GM18499 (cell line): ENCODE measurements at regions not wholly inside any gene's neighbourhood (a gene's known extent, or its start where the extent isn't known, plus 50 kb on each side); places are given as distances from the start of the nearest gene placed in this dataset.
"Not testable (repeated sequence)": the region's sequence is repeated elsewhere in the genome, so short reads cannot be mapped to it uniquely, and the experiment has no call there.

Experiments used
- ATAC-seq: cut with Tn5 transposase; IDR thresholded peaks from one replicate; pipeline ENCODE4 v1.9.1; 2021; ENCODE audit warnings: moderate number of reproducible peaks; ENCODE audit not compliant: insufficient read depth, unreplicated experiment

DNA sequence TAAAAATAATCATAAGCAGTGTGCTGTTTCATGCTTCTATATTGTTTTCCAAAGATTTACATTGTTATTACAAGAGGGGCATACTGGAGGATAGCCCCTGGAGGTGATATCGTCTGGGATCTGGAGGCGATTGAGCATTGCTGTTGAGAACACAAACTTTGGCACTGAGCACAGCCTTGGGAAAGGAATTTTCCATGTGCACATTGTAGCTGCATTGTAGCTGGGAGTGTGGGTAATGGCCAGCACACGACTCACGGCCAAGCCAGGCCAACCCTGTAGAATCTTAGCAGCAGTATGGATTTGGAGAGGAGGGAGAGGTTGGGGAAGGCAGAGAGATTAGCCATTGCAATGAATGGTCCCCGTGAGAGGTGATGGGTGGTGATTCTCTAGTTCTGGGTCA is 121.9 kb downstream of the SMIM20 start:
- no peak for ATAC-seq

DNA sequence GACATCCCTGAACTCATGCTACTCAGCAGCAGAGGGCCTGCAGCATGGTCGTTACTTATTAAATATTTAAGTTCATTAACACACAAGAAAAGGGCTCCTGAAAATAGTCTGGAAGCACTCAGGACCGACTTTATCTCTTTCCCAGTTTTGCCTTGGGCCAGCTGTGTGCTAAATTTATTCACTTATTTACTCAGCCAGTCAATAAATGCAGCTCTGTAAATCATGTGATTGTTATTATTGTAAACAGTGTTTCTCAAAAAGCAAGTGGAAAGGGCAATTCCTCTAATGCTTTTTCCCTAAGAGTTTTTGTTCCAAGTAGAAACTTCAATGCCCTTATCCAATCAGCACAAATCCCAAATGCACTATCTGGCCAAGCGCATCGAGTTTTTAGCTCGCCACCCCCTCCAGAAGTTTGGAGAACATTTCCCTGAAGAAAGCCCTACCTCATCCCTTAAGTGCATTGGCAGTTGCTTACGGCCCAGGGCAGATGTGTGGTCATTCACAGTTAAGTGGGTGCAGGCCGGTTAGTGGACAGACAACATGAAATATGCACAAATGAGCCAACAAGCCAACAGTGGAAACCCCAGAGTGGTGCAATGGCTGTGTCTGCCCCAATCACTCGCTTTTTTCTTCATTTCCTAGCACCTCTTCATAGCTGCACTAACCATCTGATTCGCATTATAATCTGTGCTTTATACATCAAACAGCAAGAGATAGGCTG is 125.8 kb downstream of the SMIM20 start:
- no peak for ATAC-seq

DNA sequence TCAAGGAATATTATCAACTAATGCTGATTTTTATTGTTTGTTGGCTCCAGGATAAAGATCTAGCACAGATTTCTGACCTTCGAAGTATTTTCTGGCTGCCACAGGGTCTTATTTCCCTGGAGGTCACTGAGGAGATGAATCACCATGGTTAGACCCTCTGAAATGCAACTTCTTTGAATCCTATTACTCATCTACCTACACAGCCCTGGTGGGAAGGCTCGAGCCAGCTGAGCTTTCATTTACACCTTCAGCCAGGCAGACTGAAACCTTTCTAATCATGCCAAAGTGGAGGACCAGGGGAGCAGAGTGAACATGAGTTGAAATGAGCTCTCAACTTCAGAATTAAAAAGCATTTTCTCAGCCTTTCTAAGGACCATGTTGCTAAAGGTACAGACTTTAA is 130.5 kb downstream of the SMIM20 start:
- no peak for ATAC-seq

DNA sequence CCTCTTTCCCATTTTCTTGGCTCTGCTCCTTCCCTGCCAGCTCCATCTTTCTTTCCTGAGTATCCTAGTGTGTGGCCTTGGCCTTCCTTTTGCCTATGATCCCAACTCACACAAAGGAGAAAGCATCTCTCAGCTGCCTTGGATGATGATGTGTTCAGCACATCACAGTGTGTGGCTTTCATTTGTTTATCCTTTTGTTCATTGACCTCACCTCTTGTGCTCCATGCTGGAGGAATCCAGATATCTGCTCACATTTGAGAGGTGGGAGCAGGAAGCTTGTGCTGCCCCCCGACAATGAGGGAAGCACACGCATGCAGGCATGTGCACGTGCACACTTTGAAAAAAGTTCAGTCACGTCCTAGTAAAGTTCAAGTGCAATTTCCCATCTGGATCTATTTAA is 131.0 kb downstream of the SMIM20 start:
- no peak for ATAC-seq

- ATAC-seq: no peak
These were observed 133.8 kb downstream of the SMIM20 start for GRCh38 chr4:26047795-26048194.

GRCh38 chr4:26048378-26048882 is 134.4 kb downstream of the SMIM20 start:
- ATAC-seq: no peak

DNA sequence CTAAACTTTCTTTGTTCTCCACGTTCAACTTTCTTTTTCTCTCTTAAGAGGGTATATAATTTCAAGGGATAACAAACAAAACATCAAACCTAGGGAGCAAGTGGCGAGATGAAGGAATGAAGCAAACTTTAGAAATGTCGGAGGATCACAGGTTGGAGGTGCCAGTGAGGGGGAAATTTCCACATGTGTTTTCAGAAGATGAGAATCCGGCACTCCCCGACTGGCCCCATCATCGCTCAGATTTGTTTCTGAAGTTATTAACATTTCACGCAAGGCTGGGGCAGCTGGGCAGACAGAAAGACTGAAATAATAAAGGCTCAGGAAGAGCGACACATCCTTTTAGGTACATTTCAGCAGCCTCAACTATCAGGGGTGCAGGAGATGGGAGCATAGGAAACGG is 134.9 kb downstream of the SMIM20 start:
- no peak for ATAC-seq

DNA sequence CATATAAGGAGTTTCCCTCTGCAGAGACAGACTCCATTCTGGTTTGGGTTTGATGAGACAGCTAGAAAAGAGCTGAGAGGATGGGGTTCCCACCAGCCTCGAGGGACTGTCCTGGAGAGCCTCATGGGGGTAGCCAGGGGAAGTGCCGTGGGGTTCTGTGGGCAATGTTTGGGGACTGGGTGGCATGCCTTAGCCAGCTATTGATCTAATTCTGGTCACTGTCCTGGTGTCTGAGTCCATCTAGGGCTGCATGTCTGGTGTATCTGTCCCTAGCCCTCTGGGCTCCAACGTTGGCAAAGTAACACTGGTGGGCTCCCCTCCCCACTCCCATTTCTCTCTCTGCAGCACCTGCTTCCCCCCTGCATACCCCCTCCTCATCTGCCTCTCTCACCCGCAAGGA is 135.4 kb downstream of the SMIM20 start:
- no peak for ATAC-seq

GRCh38 chr4:26050212-26050643 is 136.2 kb downstream of the SMIM20 start:
- ATAC-seq: no peak

DNA sequence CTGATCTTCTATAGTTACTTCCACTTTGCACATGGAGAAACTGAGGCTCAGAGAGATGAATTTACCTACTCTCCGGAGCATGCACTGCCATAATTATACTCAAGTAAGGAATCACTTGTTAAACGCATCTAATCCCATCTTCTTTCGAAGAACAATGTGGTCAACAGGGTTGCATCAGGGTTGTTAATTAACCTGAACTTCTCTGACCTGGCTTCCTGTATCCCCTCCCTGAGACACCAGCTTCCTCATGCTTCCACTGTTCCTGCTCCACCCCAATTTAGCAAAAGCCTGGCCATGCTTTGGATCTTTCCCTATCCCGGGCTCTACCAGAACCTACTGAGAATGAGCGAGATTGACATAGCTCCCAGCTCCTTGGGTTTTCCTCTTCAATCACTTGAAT is 136.7 kb downstream of the SMIM20 start:
- no peak for ATAC-seq

DNA sequence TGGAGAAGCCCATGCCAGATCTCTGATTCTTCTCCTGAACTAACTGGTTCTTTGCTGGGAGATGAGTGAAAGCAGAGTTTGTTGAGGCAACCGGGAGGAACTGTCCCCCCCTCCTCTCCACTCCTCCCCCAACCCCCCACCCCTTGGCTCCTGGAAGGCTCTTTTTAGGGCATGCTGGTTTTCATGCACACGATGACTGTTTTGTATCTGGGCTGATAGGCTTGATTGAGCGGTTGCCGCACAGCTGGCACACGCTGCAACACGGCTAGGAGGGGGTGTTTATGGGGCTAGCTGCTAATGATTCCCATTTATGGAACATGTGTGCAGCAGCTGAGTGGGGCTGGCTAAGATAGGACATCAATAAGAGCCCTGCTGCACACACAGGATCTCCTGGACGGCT is 137.2 kb downstream of the SMIM20 start:
- ATAC-seq: no peak

DNA sequence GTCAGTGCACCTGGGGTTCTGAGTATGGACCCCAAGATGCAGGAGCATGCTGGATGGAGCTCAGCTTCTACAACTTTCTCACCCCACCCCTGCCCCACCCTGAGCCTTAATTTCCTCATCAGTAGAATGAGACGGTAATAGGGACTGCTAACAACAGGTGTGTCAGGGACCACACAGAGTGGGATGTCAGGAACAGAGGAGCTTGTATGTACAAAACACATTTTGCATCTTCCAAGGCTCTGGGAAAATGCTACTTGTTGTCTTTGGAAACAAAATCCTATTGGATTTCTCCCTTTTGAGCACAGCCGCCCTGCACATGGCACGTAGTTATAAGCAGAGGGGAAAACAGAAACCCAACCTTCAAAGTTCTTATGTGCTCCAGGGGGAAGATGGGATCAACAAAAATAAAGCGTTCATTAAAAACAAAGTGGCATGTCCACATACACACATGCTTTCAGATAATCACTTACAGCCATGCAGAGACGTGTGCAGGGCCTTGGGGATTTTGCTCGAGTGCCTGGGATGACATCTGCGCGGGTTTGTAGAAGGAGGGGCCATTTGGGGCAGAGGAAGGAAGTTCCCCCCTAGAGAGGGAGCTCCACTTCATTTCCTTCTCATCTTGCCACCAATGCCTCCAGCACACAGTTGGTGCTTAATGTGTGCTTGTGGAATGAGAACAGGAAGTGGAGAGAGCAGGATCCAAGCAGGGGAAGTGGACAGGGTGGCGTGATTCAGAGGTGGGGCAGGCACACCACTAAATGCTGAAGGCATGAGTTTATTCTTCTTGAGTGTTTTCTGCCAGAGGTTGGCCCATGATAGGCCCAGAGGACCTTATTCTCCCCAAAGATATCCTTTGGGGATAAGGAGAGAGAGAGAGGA is 138.9 kb downstream of the SMIM20 start:
- no peak for ATAC-seq

GRCh38 chr4:26053761-26054160 is 139.7 kb downstream of the SMIM20 start:
- no peak for ATAC-seq

GRCh38 chr4:26055855-26056254 is 141.8 kb downstream of the SMIM20 start:
- ATAC-seq: no peak

GRCh38 chr4:26056406-26056805 is 142.4 kb downstream of the SMIM20 start:
- ATAC-seq: no peak

DNA sequence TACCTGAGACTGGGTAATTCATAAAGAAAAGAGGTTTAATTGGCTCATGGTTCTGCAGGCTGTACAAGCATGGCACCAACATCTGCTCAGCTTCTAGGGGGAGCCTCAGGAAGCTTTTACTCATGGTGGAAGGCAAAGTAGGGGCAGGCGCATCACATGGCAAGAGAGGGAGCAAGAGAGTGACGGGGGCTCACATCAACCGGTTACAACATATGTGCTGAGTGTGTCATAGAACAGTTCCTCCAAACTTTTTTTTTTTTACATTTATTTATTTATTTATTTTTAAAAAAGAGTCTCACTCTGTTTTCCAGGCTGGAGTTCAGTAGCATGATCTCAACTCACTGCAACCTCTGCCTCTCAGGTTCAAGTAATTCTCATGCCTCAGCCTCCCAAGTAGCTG is 143.8 kb downstream of the SMIM20 start:
- not testable (repeated sequence) for ATAC-seq

DNA sequence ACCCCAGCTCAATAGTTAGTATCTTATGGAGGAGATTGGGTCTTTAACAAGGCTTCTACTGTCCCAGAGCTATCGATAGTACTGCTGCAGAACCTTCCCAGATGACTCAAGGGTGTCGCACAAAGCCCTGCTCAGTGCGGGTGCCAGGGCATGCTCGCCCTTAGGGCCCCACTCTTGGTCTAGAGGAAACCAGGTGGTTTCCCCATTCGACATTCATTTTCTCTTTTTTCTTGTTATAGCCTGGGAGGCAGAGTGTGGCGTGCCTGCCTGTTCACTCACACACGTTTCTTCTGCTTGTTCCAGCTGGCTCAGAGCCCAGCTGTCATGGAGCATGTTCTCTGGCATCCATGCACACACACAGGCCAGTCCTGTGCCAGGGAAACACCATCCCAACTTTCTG is 144.5 kb downstream of the SMIM20 start:
- ATAC-seq: no peak

DNA sequence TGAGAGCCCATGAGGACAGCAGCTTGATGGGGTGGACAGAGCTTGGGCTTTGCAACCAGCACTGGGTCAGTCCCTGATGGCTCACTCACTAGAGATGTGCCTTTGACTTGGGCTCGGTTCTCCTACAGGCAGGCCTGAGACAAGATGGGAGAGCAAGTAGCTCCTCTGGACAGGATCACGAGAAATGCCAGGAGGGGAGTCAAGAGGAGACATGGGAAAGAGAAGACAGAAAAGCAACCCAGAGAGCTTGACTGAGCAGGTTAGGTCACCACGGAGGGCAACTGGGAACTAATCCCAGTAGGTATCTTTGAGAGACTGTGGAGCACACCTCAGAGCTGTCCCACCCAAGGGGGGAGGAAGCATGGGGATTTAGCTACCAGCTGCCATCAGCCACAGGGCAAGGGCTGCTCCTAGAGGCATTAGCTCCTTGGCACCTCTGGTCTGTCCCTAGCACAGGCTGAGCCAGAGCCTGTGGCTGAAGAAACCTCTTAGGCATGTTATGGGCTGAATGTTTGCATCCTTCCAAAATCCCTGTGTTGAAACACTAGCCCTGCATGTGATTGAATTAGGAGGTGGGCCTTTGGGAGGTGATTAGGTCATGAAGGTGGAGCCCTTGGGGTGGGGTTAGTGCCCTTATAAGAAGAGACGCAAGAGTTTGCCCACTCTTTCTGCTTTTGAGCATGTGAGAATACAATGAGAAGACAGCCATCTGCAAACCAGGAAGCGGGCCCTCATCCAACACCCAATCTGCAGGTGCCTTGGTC is 145.6 kb downstream of the SMIM20 start:
- ATAC-seq: no peak

DNA sequence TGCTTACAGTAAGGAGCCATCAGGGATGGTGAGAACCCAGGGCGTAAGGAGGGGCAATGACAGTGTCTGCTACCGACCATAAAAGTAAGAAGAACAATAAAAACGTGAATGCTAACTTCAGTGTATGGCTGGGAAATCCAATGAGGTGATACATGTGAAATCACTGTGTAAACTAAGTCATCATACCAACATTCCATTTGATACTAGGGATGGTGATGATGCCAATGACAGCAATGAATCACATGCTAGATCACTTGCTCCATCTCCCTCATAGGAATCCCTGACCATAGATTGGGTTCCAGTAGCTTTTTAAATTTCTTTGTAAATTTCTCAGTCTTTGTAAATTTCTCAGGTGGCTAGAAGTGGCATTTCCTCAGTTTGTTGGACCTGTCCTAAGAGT is 146.3 kb downstream of the SMIM20 start:
- ATAC-seq: no peak

DNA sequence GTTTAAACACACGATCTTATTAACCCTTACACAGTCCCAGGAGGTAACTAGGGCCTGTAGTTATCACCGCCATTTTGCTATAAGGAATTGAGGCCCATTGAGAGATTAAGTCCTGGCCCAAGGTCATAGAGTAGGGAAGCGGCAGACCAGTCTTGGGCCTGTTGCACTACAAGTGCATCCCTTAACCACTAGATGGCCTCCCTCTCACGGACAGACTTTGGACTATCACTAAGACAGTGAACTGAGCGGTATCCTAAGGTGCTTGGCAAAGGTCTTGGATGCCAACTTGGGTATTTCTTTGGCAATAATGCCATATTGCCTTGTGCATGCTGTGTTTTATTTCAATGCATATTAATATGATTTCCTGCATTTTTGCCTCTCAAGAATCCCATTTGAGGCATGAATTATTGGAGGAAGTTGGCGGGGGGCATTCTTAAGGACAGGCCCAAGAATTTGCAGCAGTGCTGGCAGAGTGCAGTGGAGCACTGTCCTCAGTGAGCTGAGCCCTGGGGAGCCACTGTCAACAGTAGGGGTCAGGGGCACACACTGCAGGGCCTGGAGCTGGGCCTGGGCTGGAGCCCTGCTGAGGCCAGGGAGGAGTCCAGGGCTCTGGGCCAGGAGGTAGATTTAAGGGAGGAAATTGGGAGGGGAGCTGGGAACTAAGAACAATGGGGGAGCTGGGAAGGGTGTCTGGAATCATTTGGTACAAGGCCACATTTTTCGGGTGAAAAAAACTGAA is 147.4 kb downstream of the SMIM20 start:
- peak; percentile 47 for ATAC-seq
